ENCODE measurements at regions not wholly inside any gene's neighbourhood (a gene's known extent, or its start where the extent isn't known, plus 50 kb on each side); places are given as distances from the start of the nearest gene placed in this dataset.

DNA sequence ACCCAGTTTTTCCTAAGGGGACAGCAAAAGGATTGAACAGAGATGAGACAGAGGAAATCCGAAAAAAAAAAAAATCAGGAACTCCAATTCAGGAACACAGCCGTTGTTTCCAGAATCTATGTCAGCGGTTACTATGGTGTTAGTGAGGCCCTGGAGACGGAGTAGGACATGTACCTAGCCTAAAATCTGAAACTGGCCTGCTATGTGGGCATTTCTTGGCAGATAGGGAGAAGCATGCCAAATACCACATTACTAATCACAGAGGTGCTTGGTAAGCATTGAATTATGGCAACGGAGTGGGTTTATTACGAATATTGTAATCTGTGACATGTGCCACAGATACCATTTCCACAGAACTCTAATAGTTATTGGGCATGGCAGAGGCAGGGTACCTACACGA, 530.6 kb downstream of the CCDC85A start:
- no peaks in the 10 kb centered on the region for H3K36me3 Mint-ChIP-seq
- H3K27me3 Mint-ChIP-seq: no peaks in the 10 kb centered on the region
- ATAC-seq (ENCODE audit: low read depth): no peak
- DNase-seq (ENCODE audit: low spot score in 2 of 2): no peak
- H3K27ac Mint-ChIP-seq: no peak overlapping the region
- H3K4me1 Mint-ChIP-seq: no peaks in the 10 kb centered on the region
- peaks cover 2% of the 10 kb centered on the region for H3K9me3 Mint-ChIP-seq
- H3K4me3 Mint-ChIP-seq: no peak overlapping the region

DNA sequence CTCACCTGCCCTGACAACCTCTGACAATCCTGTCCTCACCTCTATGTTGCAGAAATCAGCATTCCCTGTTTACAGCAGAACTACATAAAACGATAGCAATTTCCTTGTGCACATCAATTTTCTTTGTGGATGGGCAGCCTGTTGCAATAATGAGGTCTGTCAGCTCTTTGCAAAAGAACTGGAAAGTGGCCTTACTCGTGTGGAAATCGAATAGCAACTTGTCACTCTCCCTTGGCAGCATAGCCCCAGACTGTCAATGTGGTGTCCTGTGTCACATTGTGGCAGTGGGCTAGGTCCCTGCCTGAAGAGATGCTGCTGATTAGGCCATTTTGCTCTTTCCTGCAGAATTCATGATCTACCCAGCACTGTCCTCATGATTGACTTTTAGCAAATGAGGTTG, 531.9 kb downstream of the CCDC85A start:
- H3K36me3 Mint-ChIP-seq: no peaks in the 10 kb centered on the region
- ATAC-seq (ENCODE audit: low read depth): no peak
- no peaks in the 10 kb centered on the region for H3K27me3 Mint-ChIP-seq

DNA sequence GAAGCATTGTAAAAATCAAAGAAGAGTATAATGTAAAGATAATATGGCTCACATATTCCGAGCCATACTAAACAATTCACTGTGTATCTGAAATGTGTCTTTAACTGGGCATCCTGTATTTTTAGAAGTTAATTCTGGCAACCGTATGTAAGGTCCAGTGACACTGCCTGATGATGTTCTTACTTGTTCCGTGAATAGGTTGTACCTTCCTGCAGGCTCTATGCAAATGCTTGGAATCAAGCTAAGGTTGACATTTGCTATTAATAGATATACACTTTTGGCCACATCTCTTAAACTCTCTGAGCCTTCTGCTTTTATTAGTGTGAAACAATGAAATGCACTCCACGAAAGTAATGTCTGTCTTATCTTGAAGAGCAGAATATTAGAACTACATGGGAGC, 534.6 kb downstream of the CCDC85A start:
- ATAC-seq (ENCODE audit: low read depth): no peak
- Mint-ChIP-seq H3K4me3 (no peak overlapping the region), H3K27me3 (no peaks in the 10 kb centered on the region), H3K9me3 (peaks cover 4% of the 10 kb centered on the region), H3K4me1 (no peaks in the 10 kb centered on the region), H3K27ac (no peak overlapping the region), H3K36me3 (no peaks in the 10 kb centered on the region)
- no peak for DNase-seq (ENCODE audit: low spot score in 2 of 2)

More for the DNA sequence above, 531.9 kb downstream of the CCDC85A start:
- H3K27ac Mint-ChIP-seq: no peak overlapping the region
- no peaks in the 10 kb centered on the region for H3K4me1 Mint-ChIP-seq
- H3K4me3 Mint-ChIP-seq: no peak overlapping the region
- peaks cover 4% of the 10 kb centered on the region for H3K9me3 Mint-ChIP-seq
- DNase-seq (ENCODE audit: low spot score in 2 of 2): no peak

DNA sequence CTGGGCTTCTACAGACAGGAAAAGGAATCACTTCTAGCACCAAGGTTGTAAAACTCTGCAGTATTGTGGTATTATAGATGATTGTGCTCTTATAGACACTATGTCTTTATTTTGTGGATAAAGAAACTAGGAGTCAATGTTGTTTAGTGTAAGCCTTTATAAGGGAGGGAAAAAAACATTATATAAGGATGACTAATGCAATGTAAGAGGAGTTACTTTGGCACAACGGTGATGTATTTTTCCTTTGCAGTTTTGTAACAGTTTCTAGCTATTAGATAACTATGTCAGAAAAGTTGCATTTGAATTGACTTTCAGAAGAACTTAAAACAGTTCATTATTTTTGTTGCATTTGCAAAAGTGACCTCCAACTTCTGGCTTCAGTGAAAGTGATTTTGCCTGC, 545.4 kb downstream of the CCDC85A start:
- Mint-ChIP-seq H3K36me3 (no peaks in the 10 kb centered on the region), H3K27ac (no peak overlapping the region), H3K27me3 (no peaks in the 10 kb centered on the region), H3K4me3 (no peak overlapping the region), H3K9me3 (peaks cover 6% of the 10 kb centered on the region), H3K4me1 (no peaks in the 10 kb centered on the region)
- no peak for DNase-seq (ENCODE audit: low spot score in 2 of 2)
- no peak for ATAC-seq (ENCODE audit: low read depth)

DNA sequence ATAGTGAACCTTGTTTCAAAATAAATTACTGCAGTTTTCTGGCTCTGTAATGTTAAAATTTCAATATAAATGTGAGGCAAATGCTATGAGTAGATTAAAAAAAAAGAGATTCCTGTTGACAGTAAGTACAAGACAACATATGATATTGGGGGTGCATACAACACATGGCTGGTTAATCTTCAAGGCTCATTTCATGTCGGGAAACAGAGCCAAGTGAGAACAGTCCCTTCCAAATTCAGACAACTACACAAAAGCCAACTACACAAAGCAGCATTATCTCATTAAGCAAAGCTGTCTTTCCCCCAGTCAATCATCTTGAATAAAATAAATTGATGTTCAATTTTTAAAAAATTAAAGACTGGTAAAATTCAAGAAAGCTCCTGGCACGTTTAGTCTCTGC, 549.2 kb downstream of the CCDC85A start:
- H3K9me3 Mint-ChIP-seq: peaks cover 2% of the 10 kb centered on the region
- no peaks in the 10 kb centered on the region for H3K4me1 Mint-ChIP-seq
- ATAC-seq (ENCODE audit: low read depth): no peak
- H3K27me3 Mint-ChIP-seq: no peaks in the 10 kb centered on the region
- H3K27ac Mint-ChIP-seq: no peak overlapping the region
- H3K36me3 Mint-ChIP-seq: no peaks in the 10 kb centered on the region
- H3K4me3 Mint-ChIP-seq: no peak overlapping the region
- DNase-seq (ENCODE audit: low spot score in 2 of 2): no peak

DNA sequence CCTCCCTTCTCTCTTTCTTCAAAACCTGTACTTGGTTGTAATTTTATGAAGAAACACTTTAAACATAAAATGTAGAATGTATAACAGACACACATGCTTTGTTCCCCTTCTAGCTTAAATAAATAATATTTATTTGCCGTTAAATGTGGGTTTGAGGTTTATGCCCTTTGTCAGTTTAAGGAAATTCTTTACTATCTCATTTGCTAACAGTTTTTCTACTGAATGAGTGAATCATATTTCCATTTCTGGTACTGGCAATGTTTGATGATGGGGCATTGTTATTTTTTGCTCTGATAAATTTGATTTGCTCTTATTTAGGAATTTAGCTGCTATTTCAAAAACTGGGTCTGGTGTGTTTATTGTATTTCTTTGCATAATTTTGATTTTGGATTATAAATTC, 555.6 kb downstream of the CCDC85A start:
- Mint-ChIP-seq H3K9me3 (no peaks in the 10 kb centered on the region), H3K4me3 (no peak overlapping the region), H3K27me3 (no peaks in the 10 kb centered on the region), H3K4me1 (no peaks in the 10 kb centered on the region), H3K27ac (no peak overlapping the region), H3K36me3 (no peaks in the 10 kb centered on the region)
- no peak for ATAC-seq (ENCODE audit: low read depth)
- no peak for DNase-seq (ENCODE audit: low spot score in 2 of 2)

DNA sequence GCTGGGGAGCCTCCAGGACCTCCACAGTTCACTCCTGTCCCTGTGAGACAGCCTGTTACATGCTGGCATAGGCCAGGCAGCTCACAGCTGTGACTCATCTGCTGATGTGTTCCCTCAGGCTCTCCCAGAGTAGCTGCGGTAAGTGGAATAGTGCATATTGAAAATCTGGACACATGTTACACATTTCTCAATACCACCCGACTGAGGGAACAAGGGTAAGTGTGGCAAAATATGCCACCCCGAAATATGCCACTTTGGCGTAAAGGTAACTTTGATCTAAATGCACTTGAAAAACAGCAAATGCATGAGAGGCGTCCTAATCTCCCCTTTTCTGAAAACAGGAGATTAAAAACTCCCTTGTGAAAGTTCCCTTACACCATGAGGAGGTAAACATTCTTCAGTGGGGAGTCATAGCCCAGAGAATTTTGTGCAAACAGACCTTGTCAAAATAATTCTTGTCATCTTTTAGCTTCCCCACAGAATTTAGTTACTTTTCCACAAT, 557.9 kb downstream of the CCDC85A start:
- no peaks in the 10 kb centered on the region for H3K9me3 Mint-ChIP-seq
- DNase-seq (ENCODE audit: low spot score in 2 of 2) (no peak), ATAC-seq (ENCODE audit: low read depth) (no peak)
- H3K4me1 Mint-ChIP-seq: no peaks in the 10 kb centered on the region
- H3K4me3 Mint-ChIP-seq: no peak overlapping the region
- H3K36me3 Mint-ChIP-seq: no peaks in the 10 kb centered on the region
- no peak overlapping the region for H3K27ac Mint-ChIP-seq
- no peaks in the 10 kb centered on the region for H3K27me3 Mint-ChIP-seq

DNA sequence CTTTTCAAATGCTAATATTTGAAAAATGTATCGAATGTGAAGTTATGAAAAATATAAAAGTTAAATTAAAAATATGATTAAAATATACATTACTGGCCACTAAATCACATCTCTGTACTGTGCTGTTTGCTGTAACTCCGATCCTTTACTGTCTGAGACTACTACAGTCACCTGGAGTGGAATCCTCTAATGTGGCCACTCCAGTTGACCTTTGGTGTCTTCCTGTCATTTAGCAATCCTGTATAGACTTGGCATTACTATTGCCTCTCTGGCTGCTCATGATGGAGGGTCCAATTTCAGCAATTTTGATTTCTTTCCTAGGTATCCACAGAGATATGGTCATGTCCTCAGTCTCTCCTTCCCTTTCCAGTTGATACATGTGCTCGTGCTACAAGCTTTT, 560.0 kb downstream of the CCDC85A start:
- ATAC-seq (ENCODE audit: low read depth) (no peak), DNase-seq (ENCODE audit: low spot score in 2 of 2) (no peak)
- no peaks in the 10 kb centered on the region for H3K27me3 Mint-ChIP-seq
- no peaks in the 10 kb centered on the region for H3K36me3 Mint-ChIP-seq
- no peak overlapping the region for H3K27ac Mint-ChIP-seq
- no peak overlapping the region for H3K4me3 Mint-ChIP-seq
- H3K9me3 Mint-ChIP-seq: no peaks in the 10 kb centered on the region
- no peaks in the 10 kb centered on the region for H3K4me1 Mint-ChIP-seq

DNA sequence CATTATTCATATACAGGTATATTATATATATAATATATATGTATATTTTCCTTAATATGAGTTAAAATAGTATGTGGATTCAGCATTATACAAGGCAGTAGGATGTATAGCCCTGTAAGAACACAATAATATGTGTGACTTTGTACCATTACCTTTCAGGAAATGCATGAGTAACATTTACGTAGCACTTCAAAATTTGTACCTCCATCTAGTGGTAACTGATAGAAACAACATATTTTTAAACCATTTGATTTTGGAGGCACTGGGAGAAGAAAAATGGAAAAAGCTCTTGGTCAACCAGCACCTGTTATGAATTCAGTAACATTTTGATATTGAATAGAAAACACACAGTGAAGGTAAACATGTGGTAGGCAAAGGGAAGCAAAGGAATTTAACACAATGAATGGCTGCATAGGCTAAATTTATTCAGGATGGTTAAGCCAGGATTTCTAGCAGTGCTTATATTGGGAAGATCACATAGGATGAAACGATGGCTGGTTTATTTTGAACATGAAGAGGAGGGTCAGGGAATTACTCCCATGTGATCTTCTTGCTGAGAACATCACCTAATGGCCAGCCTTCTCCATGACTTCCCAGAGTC, 565.5 kb downstream of the CCDC85A start:
- DNase-seq (ENCODE audit: low spot score in 2 of 2) (no peak), ATAC-seq (ENCODE audit: low read depth) (no peak)
- H3K4me1 Mint-ChIP-seq: no peaks in the 10 kb centered on the region
- H3K27me3 Mint-ChIP-seq: no peaks in the 10 kb centered on the region
- H3K4me3 Mint-ChIP-seq: no peak overlapping the region
- no peaks in the 10 kb centered on the region for H3K9me3 Mint-ChIP-seq
- H3K36me3 Mint-ChIP-seq: no peaks in the 10 kb centered on the region
- no peak overlapping the region for H3K27ac Mint-ChIP-seq

DNA sequence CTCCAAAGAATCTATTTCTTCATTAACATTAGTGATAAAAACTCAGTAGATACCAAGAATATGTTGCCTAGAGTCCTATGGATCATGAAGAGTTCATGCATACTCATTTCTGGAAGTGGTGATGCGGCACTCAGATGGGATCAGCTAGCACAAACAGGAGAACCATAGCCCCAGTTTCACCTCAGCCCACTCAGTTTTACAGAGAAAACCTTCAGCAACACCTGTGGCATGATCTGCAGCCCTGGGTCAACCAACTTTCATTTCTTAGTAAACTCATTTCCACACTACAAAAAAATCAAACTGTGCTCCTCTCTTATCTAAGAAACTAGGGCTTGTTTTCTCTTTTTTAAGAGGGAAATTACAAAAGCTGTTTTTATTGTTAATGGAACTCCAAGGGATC, 569.4 kb downstream of the CCDC85A start:
- H3K27me3 Mint-ChIP-seq: no peaks in the 10 kb centered on the region
- DNase-seq (ENCODE audit: low spot score in 2 of 2) (no peak), ATAC-seq (ENCODE audit: low read depth) (no peak)
- H3K36me3 Mint-ChIP-seq: no peaks in the 10 kb centered on the region
- no peak overlapping the region for H3K4me3 Mint-ChIP-seq
- no peak overlapping the region for H3K27ac Mint-ChIP-seq
- no peaks in the 10 kb centered on the region for H3K4me1 Mint-ChIP-seq
- H3K9me3 Mint-ChIP-seq: no peaks in the 10 kb centered on the region

DNA sequence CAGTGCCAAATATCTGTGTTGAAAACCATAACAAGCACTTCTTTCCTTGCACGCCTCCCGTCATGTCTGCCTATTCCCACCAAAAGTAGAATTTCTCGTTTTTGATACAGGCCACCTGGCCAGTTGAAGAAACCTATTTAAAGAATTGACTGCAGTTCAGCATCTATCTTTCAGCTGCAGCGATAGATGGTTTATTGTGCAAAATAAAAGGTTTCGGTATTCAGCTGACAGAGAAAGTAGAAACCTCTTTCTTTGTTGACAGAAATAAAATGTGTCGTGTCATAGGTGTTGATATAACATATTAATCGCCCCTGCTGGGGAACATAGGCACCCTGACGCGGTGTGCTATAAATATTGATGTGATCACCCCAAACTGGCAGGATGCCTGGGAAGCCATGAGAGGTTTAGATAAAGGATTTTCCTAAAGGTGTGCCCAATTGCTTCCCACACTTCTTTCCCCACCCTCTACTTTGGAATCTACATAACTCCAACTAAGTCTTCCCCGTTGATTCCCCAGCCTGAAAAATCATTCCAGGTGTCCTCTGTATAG, 570.4 kb downstream of the CCDC85A start:
- no peak for ATAC-seq (ENCODE audit: low read depth)
- Mint-ChIP-seq H3K27me3 (no peaks in the 10 kb centered on the region), H3K9me3 (no peaks in the 10 kb centered on the region), H3K4me1 (no peaks in the 10 kb centered on the region), H3K36me3 (no peaks in the 10 kb centered on the region), H3K4me3 (no peak overlapping the region), H3K27ac (no peak overlapping the region)
- no peak for DNase-seq (ENCODE audit: low spot score in 2 of 2)

DNA sequence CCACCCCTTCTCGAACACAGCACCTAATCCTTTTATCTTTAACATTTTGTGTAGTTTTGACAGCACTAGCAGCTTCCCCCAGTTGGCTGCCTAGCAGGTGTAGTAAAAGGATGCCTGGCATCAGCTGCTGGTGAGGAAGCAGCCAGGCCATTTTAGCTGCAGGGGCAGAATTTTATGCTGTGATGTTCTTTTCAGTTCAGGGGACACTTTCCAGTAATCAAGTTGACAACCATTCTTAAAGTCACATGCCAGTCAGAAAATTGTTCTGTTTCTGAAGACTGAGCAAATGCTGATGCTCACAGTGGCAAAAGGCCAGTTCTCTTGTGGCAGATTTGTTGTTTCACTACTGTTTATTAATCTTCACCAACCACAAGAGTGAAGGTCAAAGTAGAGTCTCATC, 570.8 kb downstream of the CCDC85A start:
- Mint-ChIP-seq H3K4me3 (no peak overlapping the region), H3K27me3 (no peaks in the 10 kb centered on the region), H3K4me1 (no peaks in the 10 kb centered on the region), H3K9me3 (peaks cover under 1% of the 10 kb centered on the region), H3K27ac (no peak overlapping the region), H3K36me3 (no peaks in the 10 kb centered on the region)
- no peak for DNase-seq (ENCODE audit: low spot score in 2 of 2)
- ATAC-seq (ENCODE audit: low read depth): no peak

DNA sequence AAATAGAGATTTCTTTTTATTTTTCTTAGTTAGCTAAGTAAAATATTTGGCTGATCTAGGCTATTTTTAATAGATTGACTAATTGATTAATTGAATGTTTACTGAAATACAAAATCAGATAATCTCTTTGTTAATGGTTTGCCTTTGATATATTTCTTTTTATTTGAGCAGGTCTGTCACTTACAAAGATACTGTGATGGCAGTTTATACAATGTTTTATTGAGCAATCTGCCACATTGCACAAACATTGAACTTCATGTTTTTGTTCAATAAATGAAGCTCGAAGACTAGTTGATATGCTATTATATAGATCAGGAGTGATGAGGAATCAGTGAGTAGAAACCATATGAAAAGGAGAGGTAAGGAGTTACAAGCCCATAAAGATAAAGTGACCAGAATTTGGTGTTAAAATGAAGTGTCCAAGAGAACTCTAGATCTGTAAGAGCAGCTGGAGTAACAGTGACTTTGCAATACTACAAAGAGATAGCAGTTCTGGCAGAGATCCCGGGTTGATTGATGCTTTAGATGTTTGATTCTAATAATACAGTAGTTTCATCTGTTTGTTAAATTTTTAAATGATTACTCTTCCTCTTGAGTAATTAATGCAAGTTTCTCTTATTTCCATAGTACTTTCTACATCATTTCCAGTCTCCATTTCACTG, 574.2 kb downstream of the CCDC85A start:
- Mint-ChIP-seq H3K4me1 (no peaks in the 10 kb centered on the region), H3K4me3 (no peak overlapping the region), H3K27ac (no peak overlapping the region), H3K36me3 (no peaks in the 10 kb centered on the region), H3K27me3 (no peaks in the 10 kb centered on the region), H3K9me3 (peaks cover 6% of the 10 kb centered on the region)
- ATAC-seq (ENCODE audit: low read depth): no peak
- DNase-seq (ENCODE audit: low spot score in 2 of 2): no peak

DNA sequence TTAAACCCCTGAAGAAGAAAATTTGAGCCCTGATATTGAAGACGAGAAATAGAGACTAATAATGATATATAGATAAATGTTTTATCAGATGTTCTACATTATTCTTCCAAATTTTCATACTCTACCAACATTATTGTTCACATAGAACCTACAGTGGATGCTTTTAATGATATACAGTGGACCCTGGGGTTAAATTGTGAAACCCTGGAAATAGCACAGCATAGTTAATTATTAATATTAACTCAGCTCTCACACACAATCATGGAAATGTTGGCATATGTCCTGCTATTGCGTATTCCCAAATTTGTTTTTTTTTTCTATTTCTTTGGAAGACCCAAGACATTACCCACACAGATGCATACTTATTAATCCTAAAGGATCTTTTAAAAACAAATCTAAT, 579.9 kb downstream of the CCDC85A start:
- no peak for DNase-seq (ENCODE audit: low spot score in 2 of 2)
- Mint-ChIP-seq H3K4me1 (no peaks in the 10 kb centered on the region), H3K27ac (no peak overlapping the region), H3K36me3 (no peaks in the 10 kb centered on the region), H3K4me3 (no peak overlapping the region), H3K27me3 (no peaks in the 10 kb centered on the region), H3K9me3 (peaks cover 8% of the 10 kb centered on the region)
- no peak for ATAC-seq (ENCODE audit: low read depth)

DNA sequence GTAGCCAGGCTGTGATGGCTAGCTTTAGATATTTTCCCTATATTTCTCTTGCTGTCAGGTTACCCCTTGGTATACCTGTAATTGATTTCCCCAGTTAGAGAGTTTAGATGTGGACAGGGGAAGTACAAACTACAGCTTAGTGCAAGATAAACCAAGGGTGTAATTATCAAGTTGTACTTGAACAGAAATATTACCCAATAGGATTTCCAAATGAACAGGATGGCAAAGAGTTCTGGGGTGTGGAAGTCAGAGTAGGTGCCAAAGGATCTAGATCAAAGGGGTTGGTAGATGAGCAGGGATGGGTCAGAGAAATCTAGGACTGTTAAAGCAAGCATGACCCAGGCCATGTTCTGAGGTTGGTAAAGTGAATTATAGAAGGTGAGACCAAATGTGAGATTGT, 585.2 kb downstream of the CCDC85A start:
- Mint-ChIP-seq H3K27ac (no peak overlapping the region), H3K36me3 (no peaks in the 10 kb centered on the region), H3K4me3 (no peak overlapping the region), H3K27me3 (no peaks in the 10 kb centered on the region), H3K4me1 (no peaks in the 10 kb centered on the region), H3K9me3 (peaks cover 2% of the 10 kb centered on the region)
- ATAC-seq (ENCODE audit: low read depth) (no peak), DNase-seq (ENCODE audit: low spot score in 2 of 2) (no peak)

Measured in memory B cell (primary cell).